Prostate gland (tissue), 2 donors: ENCODE measurements at regions not wholly inside any gene's neighbourhood (a gene's known extent, or its start where the extent isn't known, plus 50 kb on each side); places are given as distances from the start of the nearest gene placed in this dataset.

ENCODE experiments used
- DNase-seq: peaks from one replicate; pipeline ENCODE4 v3.0.0-alpha.2; 2019; ENCODE audit warnings: low spot score
- H3K27ac ChIP-seq, 2 donors: fragments of 200-600 bp; sonication (generic); 2 replicates each; pipeline ENCODE4 v1.5.1; 2017 to 2019
- H3K27me3 ChIP-seq: fragments of 200-600 bp; sonication (generic); replicated peaks from 2 replicates; pipeline ENCODE4 v1.5.1; 2019; ENCODE audit not compliant: insufficient read depth
- H3K36me3 ChIP-seq, 2 donors: fragments of 200-600 bp; sonication (generic); 1 replicate in 1 of 2; 2 replicates in 1 of 2; pipeline versions ENCODE4 v1.5.1 to v1.8.1; 2017 to 2019
- H3K4me1 ChIP-seq: fragments of 200-600 bp; sonication (generic); replicated peaks from 2 replicates; pipeline ENCODE4 v1.5.1; 2019
- H3K4me3 ChIP-seq, 2 donors: fragments of 200-600 bp; sonication (generic); 2 replicates each; pipeline ENCODE4 v1.5.1; 2017 to 2019
- H3K9me3 ChIP-seq: fragments of 200-600 bp; sonication (generic); 2 replicates; pipeline ENCODE4 v1.5.1; 2017
- POLR2A ChIP-seq: fragments of 450-650 bp; IDR thresholded peaks from one replicate; pipeline ENCODE4 v1.6.1; 2016; ENCODE audit warnings: antibody characterized with exemption, mild to moderate bottlenecking
- POLR2AphosphoS5 ChIP-seq: sonication (generic); formaldehyde crosslinking; IDR thresholded peaks from one replicate; pipeline ENCODE4 v1.6.1; 2017; ENCODE audit warnings: antibody characterized with exemption
- WGBS: methylation state at CpG from one replicate; pipeline ENCODE4 v1.1.5; 2018; 5-methylcytosine and 5-hydroxymethylcytosine counted together
- intact Hi-C: fragments of 100-400 bp; cut with DNase I; formaldehyde crosslinking; loops from one replicate; pipeline ENCODE4 v1.14.2; 2022
- TF ChIP-seq, protein P1 (sequence below), 4 experiments: fragments of 200-600 bp in 2 of 4; fragments of 450-650 bp in 2 of 4; sonication (generic) in 2 of 4; IDR thresholded peaks; 1 replicate in 3 of 4; 2 replicates in 1 of 4; pipeline ENCODE4 v1.5.1; 2016 to 2019; ENCODE audit warnings: antibody characterized with exemption in 4 of 4, mild to moderate bottlenecking in 2 of 4, moderate library complexity in 2 of 4

- intact Hi-C loops = no loop called here
- H3K4me1 ChIP-seq = no peaks in the 10 kb centered on the region
- no peaks in the 10 kb centered on the region for H3K27me3 ChIP-seq
- 79% methylated on average over 4 of the region's 4 CpGs for WGBS
- no peaks in the 10 kb centered on the region for H3K9me3 ChIP-seq
- no peak overlapping the region for H3K4me3 ChIP-seq
- H3K36me3 ChIP-seq = no peaks in the 10 kb centered on the region
- TF ChIP-seq, protein P1, sequence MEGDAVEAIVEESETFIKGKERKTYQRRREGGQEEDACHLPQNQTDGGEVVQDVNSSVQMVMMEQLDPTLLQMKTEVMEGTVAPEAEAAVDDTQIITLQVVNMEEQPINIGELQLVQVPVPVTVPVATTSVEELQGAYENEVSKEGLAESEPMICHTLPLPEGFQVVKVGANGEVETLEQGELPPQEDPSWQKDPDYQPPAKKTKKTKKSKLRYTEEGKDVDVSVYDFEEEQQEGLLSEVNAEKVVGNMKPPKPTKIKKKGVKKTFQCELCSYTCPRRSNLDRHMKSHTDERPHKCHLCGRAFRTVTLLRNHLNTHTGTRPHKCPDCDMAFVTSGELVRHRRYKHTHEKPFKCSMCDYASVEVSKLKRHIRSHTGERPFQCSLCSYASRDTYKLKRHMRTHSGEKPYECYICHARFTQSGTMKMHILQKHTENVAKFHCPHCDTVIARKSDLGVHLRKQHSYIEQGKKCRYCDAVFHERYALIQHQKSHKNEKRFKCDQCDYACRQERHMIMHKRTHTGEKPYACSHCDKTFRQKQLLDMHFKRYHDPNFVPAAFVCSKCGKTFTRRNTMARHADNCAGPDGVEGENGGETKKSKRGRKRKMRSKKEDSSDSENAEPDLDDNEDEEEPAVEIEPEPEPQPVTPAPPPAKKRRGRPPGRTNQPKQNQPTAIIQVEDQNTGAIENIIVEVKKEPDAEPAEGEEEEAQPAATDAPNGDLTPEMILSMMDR (IDR thresholded peaks at IDR 0.05) = no peak
- TF ChIP-seq POLR2AphosphoS5 (no peak), POLR2A (no peak)
- DNase-seq = no peak
- no peak overlapping the region for H3K27ac ChIP-seq
These were observed 488.5 kb downstream of the MDFIC start for GRCh38 chr7:115410434-115410820.

DNA sequence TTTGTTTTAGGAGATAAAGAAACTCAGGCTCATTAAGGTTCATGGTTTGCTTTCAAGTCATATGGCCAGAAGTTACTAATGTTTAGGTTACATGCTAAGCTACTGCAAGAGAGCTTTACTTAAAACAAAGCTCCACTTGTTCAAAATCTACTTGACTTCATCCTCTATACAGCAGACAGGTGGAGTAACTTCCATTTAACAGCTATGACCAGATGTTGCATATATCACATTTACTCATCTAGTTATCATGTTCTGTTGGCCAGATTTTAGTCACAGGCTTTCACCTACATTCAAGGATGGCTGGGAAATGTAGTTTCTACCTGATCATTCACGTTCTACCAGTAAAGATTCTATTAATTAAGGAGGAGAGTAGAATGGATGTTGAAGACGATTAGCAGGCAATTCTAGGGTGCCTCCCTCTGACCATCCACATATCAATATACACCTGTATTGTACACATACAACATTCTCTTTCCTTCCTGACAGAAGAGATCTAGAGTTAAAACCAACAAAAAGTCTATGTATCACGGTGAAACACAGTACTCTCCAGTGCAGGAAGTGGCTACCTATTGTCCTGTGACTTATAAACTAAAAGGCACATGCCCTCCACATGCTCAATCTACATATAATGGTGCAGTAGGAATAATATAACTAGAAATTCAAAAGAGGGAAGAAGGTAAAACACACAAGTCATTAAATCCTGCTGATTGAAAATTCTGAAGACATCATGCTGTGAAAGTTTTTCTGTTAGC, 488.0 kb downstream of the MDFIC start:
- no peaks in the 10 kb centered on the region for H3K36me3 ChIP-seq
- TF ChIP-seq POLR2A (no peak), POLR2AphosphoS5 (no peak)
- TF ChIP-seq, protein P1 (IDR thresholded peaks at IDR 0.05) = no peak
- H3K4me3 ChIP-seq = no peak overlapping the region
- no peaks in the 10 kb centered on the region for H3K9me3 ChIP-seq
- DNase-seq = no peak
- intact Hi-C loops = no loop called here
- H3K4me1 ChIP-seq = no peaks in the 10 kb centered on the region
- H3K27ac ChIP-seq = no peak overlapping the region
- no peaks in the 10 kb centered on the region for H3K27me3 ChIP-seq
- 85% methylated on average over 3 of the region's 3 CpGs for WGBS

DNA sequence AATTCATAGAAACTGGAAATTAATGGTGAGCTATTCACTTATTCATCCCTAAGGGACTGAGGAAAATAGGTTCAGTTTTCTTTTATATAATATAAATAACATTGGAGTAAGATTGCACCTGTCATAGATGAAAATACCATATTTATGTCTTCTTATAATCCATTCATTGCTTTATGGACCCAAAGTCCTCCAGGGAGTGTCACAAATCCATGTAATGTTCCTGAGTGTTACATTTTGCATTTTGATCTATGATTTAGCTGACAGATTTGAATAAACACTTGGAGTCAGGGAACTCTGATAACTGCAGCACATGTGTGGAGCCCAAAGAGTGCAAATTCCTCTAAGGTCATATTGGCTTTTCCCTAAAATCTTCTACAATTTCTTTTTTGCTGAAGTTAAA, 484.3 kb downstream of the MDFIC start:
- Histone ChIP-seq H3K27ac (no peak overlapping the region), H3K9me3 (no peaks in the 10 kb centered on the region), H3K4me3 (no peak overlapping the region), H3K4me1 (no peaks in the 10 kb centered on the region), H3K27me3 (no peaks in the 10 kb centered on the region), H3K36me3 (no peaks in the 10 kb centered on the region)
- TF ChIP-seq POLR2A (no peak), POLR2AphosphoS5 (no peak)
- TF ChIP-seq, protein P1 (IDR thresholded peaks at IDR 0.05) = no peak
- no peak for DNase-seq
- intact Hi-C loops = no loop called here

GRCh38 chr7:115387137-115387536, 465.2 kb downstream of the MDFIC start:
- Histone ChIP-seq H3K4me3 (no peak overlapping the region), H3K36me3 (no peaks in the 10 kb centered on the region), H3K27me3 (no peaks in the 10 kb centered on the region), H3K27ac (no peak overlapping the region), H3K4me1 (no peaks in the 10 kb centered on the region), H3K9me3 (no peaks in the 10 kb centered on the region)
- intact Hi-C loops = no loop called here
- TF ChIP-seq, protein P1 (IDR thresholded peaks at IDR 0.05) = no peak
- TF ChIP-seq POLR2A (no peak), POLR2AphosphoS5 (no peak)
- no peak for DNase-seq

DNA sequence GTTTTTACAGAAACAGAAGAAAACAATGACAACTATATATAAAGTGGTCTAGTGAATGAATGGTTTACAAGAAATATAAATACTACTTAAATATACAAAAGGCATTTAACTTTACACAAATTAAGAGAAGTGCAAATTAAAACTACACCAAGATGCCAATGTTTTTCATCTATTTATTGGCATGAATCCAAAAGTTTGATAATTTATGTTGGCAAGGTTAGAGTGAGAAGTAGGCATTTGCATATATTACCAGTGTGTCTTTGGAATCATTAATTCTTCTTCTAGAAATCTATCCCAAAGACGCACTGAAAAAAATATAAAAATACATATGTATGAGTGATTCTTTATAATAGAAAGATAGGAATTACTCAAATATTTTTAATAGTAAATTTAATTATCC, 457.4 kb downstream of the MDFIC start:
- TF ChIP-seq POLR2A (no peak), POLR2AphosphoS5 (no peak)
- TF ChIP-seq, protein P1 (IDR thresholded peaks at IDR 0.05) = no peak
- no peaks in the 10 kb centered on the region for H3K36me3 ChIP-seq
- DNase-seq = no peak
- intact Hi-C loops = no loop called here
- H3K27me3 ChIP-seq = no peaks in the 10 kb centered on the region
- no peaks in the 10 kb centered on the region for H3K4me1 ChIP-seq
- H3K4me3 ChIP-seq = no peak overlapping the region
- H3K27ac ChIP-seq = no peak overlapping the region
- no peaks in the 10 kb centered on the region for H3K9me3 ChIP-seq
- 93% methylated on average over 1 of the region's 1 CpG for WGBS
